GM21447 (cell line): ENCODE measurements at regions not wholly inside any gene's neighbourhood (a gene's known extent, or its start where the extent isn't known, plus 50 kb on each side); places are given as distances from the start of the nearest gene placed in this dataset.
"Not testable (repeated sequence)": the region's sequence is repeated elsewhere in the genome, so short reads cannot be mapped to it uniquely, and the experiment has no call there.

Experiments
- ATAC-seq: cut with Tn5 transposase; IDR thresholded peaks from one replicate; pipeline ENCODE4 v1.9.1; 2021; ENCODE audit not compliant: unreplicated experiment

- ATAC-seq: no peak
Measured at GRCh38 chr4:158053086-158053485, 119.7 kb downstream of the GASK1B start.

- no peak for ATAC-seq
Measured at GRCh38 chr4:158051401-158052235, 121.2 kb downstream of the GASK1B start.

- no peak for ATAC-seq
Measured at GRCh38 chr4:158050942-158051341, 121.9 kb downstream of the GASK1B start.

GRCh38 chr4:158046345-158046744 lies 126.5 kb downstream of the GASK1B start:
- ATAC-seq: no peak

GRCh38 chr4:158043971-158044618 lies 128.7 kb downstream of the GASK1B start:
- no peak for ATAC-seq

- no peak for ATAC-seq
Measured at GRCh38 chr4:158042591-158043030, 130.2 kb downstream of the GASK1B start.

GRCh38 chr4:158038718-158039117 lies 134.1 kb downstream of the GASK1B start:
- no peak for ATAC-seq

- no peak for ATAC-seq
Measured at GRCh38 chr4:158036998-158037397, 135.8 kb downstream of the GASK1B start.

- no peak for ATAC-seq
Measured at GRCh38 chr4:158035662-158036195, 137.1 kb downstream of the GASK1B start.

- ATAC-seq: no peak
Measured at GRCh38 chr4:158033416-158034120, 139.3 kb downstream of the GASK1B start.

- ATAC-seq: no peak
Measured at GRCh38 chr4:158032733-158033415, 140.0 kb downstream of the GASK1B start.

GRCh38 chr4:158028381-158028780 lies 144.4 kb downstream of the GASK1B start:
- ATAC-seq: not testable (repeated sequence)

GRCh38 chr4:158025131-158025530 lies 147.7 kb downstream of the GASK1B start:
- ATAC-seq: no peak

- no peak for ATAC-seq
Measured at GRCh38 chr4:158020734-158021346, 152.0 kb downstream of the GASK1B start.

GRCh38 chr4:158020176-158020575 lies 152.6 kb downstream of the GASK1B start:
- no peak for ATAC-seq

GRCh38 chr4:158018831-158019230 lies 154.0 kb downstream of the GASK1B start:
- no peak for ATAC-seq

- ATAC-seq: no peak
Measured at GRCh38 chr4:158018221-158018830, 154.5 kb downstream of the GASK1B start.

GRCh38 chr4:158016511-158016910 lies 156.3 kb downstream of the GASK1B start:
- no peak for ATAC-seq

- ATAC-seq: no peak
Measured at GRCh38 chr4:158015241-158015640, 157.6 kb downstream of the GASK1B start.

GRCh38 chr4:158013858-158014257 lies 159.0 kb downstream of the GASK1B start:
- ATAC-seq: no peak
